H9 (cell line): ENCODE measurements at regions not wholly inside any gene's neighbourhood (a gene's known extent, or its start where the extent isn't known, plus 50 kb on each side); places are given as distances from the start of the nearest gene placed in this dataset.

Experiments used
- DNase-seq: peaks from one replicate; pipeline ENCODE4 v3.0.0-alpha.2; 2017
- H2AFZ ChIP-seq: one replicate; pipeline ENCODE4 v1.6.1; 2013; ENCODE audit warnings: mild to moderate bottlenecking, low read length, control low read depth, moderate library complexity
- H2AK5ac ChIP-seq: 2 replicates; pipeline ENCODE4 v1.6.1; 2013; ENCODE audit warnings: low read length, control low read depth, mixed read lengths; ENCODE audit not compliant: insufficient read length
- H2BK120ac ChIP-seq: one replicate; pipeline ENCODE4 v1.6.1; 2013; ENCODE audit warnings: low read depth, mild to moderate bottlenecking, low read length, control low read depth, inconsistent platforms; ENCODE audit not compliant: poor library complexity, severe bottlenecking
- H2BK12ac ChIP-seq: 2 replicates; pipeline ENCODE4 v1.6.1; 2013; ENCODE audit warnings: low read length, control low read depth, mixed read lengths, low read depth; ENCODE audit not compliant: insufficient read length
- H2BK15ac ChIP-seq: 2 replicates; pipeline ENCODE4 v1.6.1; 2013; ENCODE audit warnings: low read depth, low read length, control low read depth
- H2BK20ac ChIP-seq: one replicate; pipeline ENCODE4 v1.6.1; 2013; ENCODE audit warnings: low read depth, mild to moderate bottlenecking, low read length, control low read depth, inconsistent platforms; ENCODE audit not compliant: poor library complexity, severe bottlenecking
- H2BK5ac ChIP-seq: 2 replicates; pipeline ENCODE4 v1.6.1; 2013; ENCODE audit warnings: low read length, control low read depth, mixed read lengths; ENCODE audit not compliant: insufficient read length
- H3K14ac ChIP-seq: 2 replicates; pipeline ENCODE4 v1.6.1; 2013; ENCODE audit warnings: low read length, control low read depth; ENCODE audit not compliant: insufficient read depth
- H3K18ac ChIP-seq: 2 replicates; pipeline ENCODE4 v1.6.1; 2013; ENCODE audit warnings: low read depth, mild to moderate bottlenecking, mixed read lengths, low read length, control low read depth; ENCODE audit not compliant: insufficient read length
- H3K23ac ChIP-seq: 2 replicates; pipeline ENCODE4 v1.6.1; 2013; ENCODE audit warnings: low read length, control low read depth, mixed read lengths, low read depth; ENCODE audit not compliant: insufficient read length
- H3K23me2 ChIP-seq: 2 replicates; pipeline ENCODE4 v1.6.1; 2013; ENCODE audit warnings: low read depth, mild to moderate bottlenecking, mixed read lengths, low read length, control low read depth; ENCODE audit not compliant: insufficient read length, poor library complexity, severe bottlenecking
- H3K27ac ChIP-seq: 2 replicates; pipeline ENCODE4 v1.5.1; 2013; ENCODE audit warnings: low read length, control low read depth, mixed read lengths, low read depth; ENCODE audit not compliant: insufficient read length
- H3K27me3 ChIP-seq: 2 replicates; pipeline ENCODE4 v1.6.1; 2013; ENCODE audit warnings: low read length, control low read depth, inconsistent platforms; ENCODE audit not compliant: insufficient read depth
- H3K4ac ChIP-seq: 2 replicates; pipeline ENCODE4 v1.6.1; 2013; ENCODE audit warnings: low read depth, mild to moderate bottlenecking, control low read depth, inconsistent platforms, low read length, moderate library complexity
- H3K4me1 ChIP-seq: 2 replicates; pipeline ENCODE4 v1.6.1; 2013; ENCODE audit warnings: low read length, control low read depth, inconsistent platforms; ENCODE audit not compliant: insufficient read depth
- H3K4me2 ChIP-seq: 2 replicates; pipeline ENCODE4 v1.6.1; 2013; ENCODE audit warnings: low read length, control low read depth, mixed read lengths; ENCODE audit not compliant: insufficient read length, insufficient read depth
- H3K56ac ChIP-seq: 2 replicates; pipeline ENCODE4 v1.6.1; 2013; ENCODE audit warnings: low read depth, mild to moderate bottlenecking, mixed read lengths, low read length, control low read depth; ENCODE audit not compliant: insufficient read length
- H3K79me1 ChIP-seq: 2 replicates; pipeline ENCODE4 v1.6.1; 2013; ENCODE audit warnings: low read depth, mild to moderate bottlenecking, moderate library complexity, low read length, control low read depth, inconsistent platforms; ENCODE audit not compliant: insufficient read depth, poor library complexity, severe bottlenecking
- H3K79me2 ChIP-seq: 2 replicates; pipeline ENCODE4 v1.6.1; 2013; ENCODE audit warnings: low read length, control low read depth, inconsistent platforms; ENCODE audit not compliant: insufficient read depth
- H3K9ac ChIP-seq: 2 replicates; pipeline ENCODE4 v1.6.1; 2013; ENCODE audit warnings: low read length, control low read depth, mixed read lengths; ENCODE audit not compliant: insufficient read length; ENCODE audit errors: extremely low read depth
- H3K9me3 ChIP-seq: one replicate; pipeline ENCODE4 v1.6.1; 2013; ENCODE audit warnings: low read depth, low read length, inconsistent platforms; ENCODE audit not compliant: control insufficient read depth
- H3T11ph ChIP-seq: one replicate; pipeline ENCODE4 v1.6.1; 2013; ENCODE audit warnings: mild to moderate bottlenecking, low read length, control low read depth, inconsistent platforms
- H4K20me1 ChIP-seq: one replicate; pipeline ENCODE4 v1.6.1; 2013; ENCODE audit not compliant: control insufficient read depth, insufficient read length, insufficient read depth
- H4K5ac ChIP-seq: 2 replicates; pipeline ENCODE4 v1.6.1; 2013; ENCODE audit warnings: low read depth, mild to moderate bottlenecking, mixed read lengths, low read length, control low read depth; ENCODE audit not compliant: insufficient read length
- H4K8ac ChIP-seq: replicated peaks from 2 replicates; pipeline ENCODE4 v1.6.1; 2013; ENCODE audit warnings: low read length, control low read depth, mixed read lengths, low read depth; ENCODE audit not compliant: insufficient read length
- H4K91ac ChIP-seq: 2 replicates; pipeline ENCODE4 v1.6.1; 2013; ENCODE audit warnings: low read depth, mild to moderate bottlenecking, moderate library complexity, mixed read lengths, low read length, control low read depth; ENCODE audit not compliant: insufficient read length
- H3K27ac Mint-ChIP-seq, 3 experiments: 2 replicates in 2 of 3; 3 replicates in 1 of 3; pipeline ENCODE4 v1.8.0; 2020 to 2021; ENCODE audit warnings: mixed read lengths in 3 of 3, mild to moderate bottlenecking in 1 of 3, moderate library complexity in 1 of 3
- H3K27me3 Mint-ChIP-seq: 2 replicates; pipeline ENCODE4 v1.8.0; 2021; ENCODE audit warnings: low read depth, mild to moderate bottlenecking, moderate library complexity, mixed read lengths
- H3K36me3 Mint-ChIP-seq, 3 experiments: 2 replicates in 2 of 3; 3 replicates in 1 of 3; pipeline ENCODE4 v1.8.0; 2020 to 2021; ENCODE audit warnings: low read depth in 3 of 3, mixed read lengths in 3 of 3; ENCODE audit not compliant: insufficient read depth in 1 of 3
- H3K4me1 Mint-ChIP-seq, 2 experiments: 2 replicates each; pipeline ENCODE4 v1.8.0; 2020; ENCODE audit warnings: mixed read lengths in 2 of 2
- H3K4me3 Mint-ChIP-seq, 2 experiments: 2 replicates in 1 of 2; 3 replicates in 1 of 2; pipeline ENCODE4 v1.8.0; 2020 to 2021; ENCODE audit warnings: mild to moderate bottlenecking in 2 of 2, mixed read lengths in 2 of 2, moderate library complexity in 1 of 2
- H3K9me3 Mint-ChIP-seq, 2 experiments: 2 replicates in 1 of 2; 3 replicates in 1 of 2; pipeline ENCODE4 v1.8.0; 2020; ENCODE audit warnings: mild to moderate bottlenecking in 2 of 2, mixed read lengths in 2 of 2, moderate library complexity in 1 of 2
- CTCF ChIP-seq: fragments of 200-600 bp; sonication (generic); conservative IDR thresholded peaks from 3 replicates; pipeline ENCODE4 v1.8.0; 2021; ENCODE audit warnings: antibody characterized with exemption, mild to moderate bottlenecking
- WGBS: extraction: QIAGEN DNeasy Blood & Tissue Kit; methylation state at CpG from one replicate; pipeline ENCODE4 v1.1.7; 2013; ENCODE audit warnings: missing lambda C conversion rate, low lambda C conversion rate, mixed read lengths; ENCODE audit not compliant: insufficient read length; ENCODE audit errors: extremely low coverage; 5-methylcytosine and 5-hydroxymethylcytosine counted together

- no peaks in the 10 kb centered on the region for H3K9me3 ChIP-seq
- H4K20me1 ChIP-seq = no peaks in the 10 kb centered on the region
- H3K79me2 ChIP-seq = no peaks in the 10 kb centered on the region
- H3K9me3 Mint-ChIP-seq = peaks cover 16 to 33% of the 10 kb centered on the region in 2 experiments
- H3K27ac ChIP-seq = no peak overlapping the region
- no peaks in the 10 kb centered on the region for H3K4me1 ChIP-seq
- no peak overlapping the region for H3K18ac ChIP-seq
- H3K14ac ChIP-seq = no peak overlapping the region
- H3K4me2 ChIP-seq = no peak overlapping the region
- H3K27me3 Mint-ChIP-seq = no peaks in the 10 kb centered on the region
- no peak overlapping the region for H2BK120ac ChIP-seq
- H3K23ac ChIP-seq = no peak overlapping the region
- no peak overlapping the region for H3K9ac ChIP-seq
- H3K27ac Mint-ChIP-seq = no peak overlapping the region
- no CpG with 5 or more reads among the region's 2 CpGs for WGBS
- no peak for TF ChIP-seq CTCF
- no peak overlapping the region for H4K8ac ChIP-seq
- no peak overlapping the region for H4K91ac ChIP-seq
- H3K4me1 Mint-ChIP-seq = no peaks in the 10 kb centered on the region
- H3T11ph ChIP-seq = no peak overlapping the region
- H3K23me2 ChIP-seq = no peaks in the 10 kb centered on the region
- H3K56ac ChIP-seq = no peak overlapping the region
- no peak overlapping the region for H3K4ac ChIP-seq
- no peak overlapping the region for H2BK20ac ChIP-seq
- H3K79me1 ChIP-seq = no peaks in the 10 kb centered on the region
- H2AK5ac ChIP-seq = no peak overlapping the region
- H3K27me3 ChIP-seq = no peaks in the 10 kb centered on the region
- H3K36me3 Mint-ChIP-seq = no peaks in the 10 kb centered on the region; a peak in 1 of 7 replicates
- no peak overlapping the region for H2AFZ ChIP-seq
- no peak overlapping the region for H3K4me3 Mint-ChIP-seq
- no peak overlapping the region for H4K5ac ChIP-seq
- no peak overlapping the region for H2BK5ac ChIP-seq
- H2BK12ac ChIP-seq = no peak overlapping the region
- DNase-seq = no peak
- H2BK15ac ChIP-seq = no peak overlapping the region
Measured at GRCh38 chr21:24781146-24781545, 826.1 kb downstream of the MRPL39 start.
